ENCODE measurements at regions not wholly inside any gene's neighbourhood (a gene's known extent, or its start where the extent isn't known, plus 50 kb on each side); places are given as distances from the start of the nearest gene placed in this dataset.

DNA sequence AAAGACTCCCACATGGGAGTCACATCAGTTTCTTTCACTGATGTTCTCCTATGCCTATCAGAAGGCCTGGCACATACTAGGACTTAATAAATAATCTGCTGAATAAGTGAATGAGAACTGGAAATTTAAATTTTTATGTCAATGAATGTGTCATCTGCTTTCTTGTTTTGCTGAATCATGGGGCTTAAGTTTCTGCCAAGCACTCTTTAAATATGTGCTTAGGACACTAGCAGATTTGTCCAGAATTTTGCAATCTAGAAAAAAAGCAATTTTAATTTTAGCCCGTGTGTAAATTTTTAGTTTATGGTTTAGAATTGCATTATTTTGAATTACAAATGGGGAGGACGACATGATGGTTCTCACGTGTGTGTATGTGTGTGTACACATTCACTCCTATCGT lies 803.1 kb downstream of the USP25 start:
- TF ChIP-seq, protein P1, sequence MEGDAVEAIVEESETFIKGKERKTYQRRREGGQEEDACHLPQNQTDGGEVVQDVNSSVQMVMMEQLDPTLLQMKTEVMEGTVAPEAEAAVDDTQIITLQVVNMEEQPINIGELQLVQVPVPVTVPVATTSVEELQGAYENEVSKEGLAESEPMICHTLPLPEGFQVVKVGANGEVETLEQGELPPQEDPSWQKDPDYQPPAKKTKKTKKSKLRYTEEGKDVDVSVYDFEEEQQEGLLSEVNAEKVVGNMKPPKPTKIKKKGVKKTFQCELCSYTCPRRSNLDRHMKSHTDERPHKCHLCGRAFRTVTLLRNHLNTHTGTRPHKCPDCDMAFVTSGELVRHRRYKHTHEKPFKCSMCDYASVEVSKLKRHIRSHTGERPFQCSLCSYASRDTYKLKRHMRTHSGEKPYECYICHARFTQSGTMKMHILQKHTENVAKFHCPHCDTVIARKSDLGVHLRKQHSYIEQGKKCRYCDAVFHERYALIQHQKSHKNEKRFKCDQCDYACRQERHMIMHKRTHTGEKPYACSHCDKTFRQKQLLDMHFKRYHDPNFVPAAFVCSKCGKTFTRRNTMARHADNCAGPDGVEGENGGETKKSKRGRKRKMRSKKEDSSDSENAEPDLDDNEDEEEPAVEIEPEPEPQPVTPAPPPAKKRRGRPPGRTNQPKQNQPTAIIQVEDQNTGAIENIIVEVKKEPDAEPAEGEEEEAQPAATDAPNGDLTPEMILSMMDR (IDR thresholded peaks at IDR 0.05), result no peak
- TF ChIP-seq EP300 (IDR thresholded peaks at IDR 0.05) (peak in 1 of 2 donors; percentile 13), POLR2A (IDR thresholded peaks at IDR 0.05) (no peak)
